ENCODE measurements at regions not wholly inside any gene's neighbourhood (a gene's known extent, or its start where the extent isn't known, plus 50 kb on each side); places are given as distances from the start of the nearest gene placed in this dataset.

DNA sequence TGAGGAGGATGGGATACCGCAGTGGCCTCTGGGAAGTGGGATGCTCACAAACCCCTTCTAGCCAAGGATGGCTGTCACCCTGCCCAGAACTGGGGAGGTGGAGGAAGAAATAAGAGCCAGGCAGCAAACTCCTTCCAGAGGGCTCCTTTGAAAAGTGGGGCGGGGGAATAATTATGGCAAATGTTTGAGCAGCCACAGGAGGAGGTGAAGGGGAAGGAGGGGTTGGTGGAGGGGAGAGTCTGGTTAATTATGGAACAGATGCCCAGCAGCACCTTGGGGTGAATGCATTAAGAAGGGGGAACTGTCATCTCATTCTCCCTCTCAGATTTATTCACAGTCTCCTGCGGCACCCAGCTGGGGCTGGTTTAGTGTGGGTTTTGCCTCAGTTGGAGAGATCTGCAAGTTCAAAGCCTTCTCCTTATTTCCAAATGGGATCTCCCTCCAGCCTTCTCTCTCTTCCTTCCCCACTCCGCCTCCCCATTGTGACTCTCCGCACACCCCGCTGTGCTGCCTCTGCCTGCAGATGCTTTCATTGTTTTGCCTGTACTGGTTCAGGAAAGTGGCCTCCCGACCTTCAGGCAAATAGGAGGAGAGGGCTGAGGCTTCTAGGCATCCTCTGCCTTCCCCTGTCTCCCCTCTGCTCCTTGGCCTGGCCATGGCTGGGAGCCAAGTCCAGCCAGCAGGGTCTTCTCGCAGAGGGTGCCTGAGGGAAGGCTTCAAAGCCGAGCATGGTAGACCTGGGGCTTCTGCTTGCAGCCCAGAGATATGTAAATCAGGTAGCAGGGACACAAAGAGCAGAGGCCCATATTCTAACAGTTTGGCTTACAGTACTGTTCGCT lies 457.2 kb upstream of the MEX3C start:
- no peak for DNase-seq

DNA sequence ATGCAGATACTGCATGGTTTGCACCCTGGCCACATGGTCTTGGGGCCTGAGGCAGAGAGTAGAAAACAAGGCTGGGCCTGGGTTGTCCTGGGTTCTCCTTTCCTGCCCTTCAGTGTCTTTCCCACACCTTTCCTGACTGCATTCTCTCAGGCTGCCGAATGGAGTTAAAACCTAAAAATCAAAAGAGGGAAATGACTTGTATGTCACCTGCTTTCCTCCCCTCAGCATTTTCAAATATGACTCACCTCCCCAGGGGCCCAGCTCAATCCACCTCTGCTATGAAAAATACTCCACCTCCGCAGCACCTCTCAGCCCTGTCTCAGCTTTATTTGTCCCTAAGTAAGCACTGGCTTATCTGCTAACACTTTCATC lies 457.8 kb upstream of the MEX3C start:
- DNase-seq, result peak; percentile 4

DNA sequence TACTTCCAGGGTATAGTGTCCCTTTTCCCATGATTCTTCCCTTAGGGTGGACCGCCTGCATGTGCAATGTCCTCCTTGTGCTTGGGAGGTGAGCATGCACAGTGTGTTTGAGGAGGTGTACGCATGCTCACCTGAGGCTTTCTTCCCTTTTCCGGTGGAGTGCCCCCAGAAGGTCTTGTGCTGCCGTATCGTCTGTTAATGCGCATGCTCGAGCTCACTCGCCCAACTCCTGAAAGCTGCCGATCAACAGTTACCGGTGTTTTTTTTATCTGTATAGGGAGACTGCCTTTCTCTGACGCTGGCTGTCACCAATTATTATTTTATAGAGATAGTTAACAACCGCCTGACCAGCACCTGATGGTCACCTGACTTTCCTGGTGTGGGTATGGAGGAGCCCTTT lies 458.8 kb upstream of the MEX3C start:
- no peak for DNase-seq

DNA sequence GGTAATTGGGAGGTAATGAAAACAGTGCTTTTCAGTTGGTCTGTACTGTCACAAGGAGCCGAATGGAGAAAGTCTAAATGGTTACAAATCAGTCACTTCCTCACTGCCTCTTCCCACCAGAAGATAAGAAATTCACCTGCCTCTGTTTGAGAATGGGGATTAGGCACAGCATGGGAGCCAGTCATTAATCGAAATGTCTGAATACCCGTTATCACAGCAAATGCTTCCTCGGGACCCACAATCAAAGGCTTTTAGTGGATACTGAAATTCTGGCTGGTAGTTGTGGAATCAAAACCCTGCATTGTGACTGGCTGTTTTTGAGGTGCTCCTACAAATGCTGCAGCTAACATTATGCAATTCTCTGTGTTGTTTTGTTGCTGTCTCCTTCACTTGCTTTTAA lies 461.0 kb upstream of the MEX3C start:
- DNase-seq, result no peak

DNA sequence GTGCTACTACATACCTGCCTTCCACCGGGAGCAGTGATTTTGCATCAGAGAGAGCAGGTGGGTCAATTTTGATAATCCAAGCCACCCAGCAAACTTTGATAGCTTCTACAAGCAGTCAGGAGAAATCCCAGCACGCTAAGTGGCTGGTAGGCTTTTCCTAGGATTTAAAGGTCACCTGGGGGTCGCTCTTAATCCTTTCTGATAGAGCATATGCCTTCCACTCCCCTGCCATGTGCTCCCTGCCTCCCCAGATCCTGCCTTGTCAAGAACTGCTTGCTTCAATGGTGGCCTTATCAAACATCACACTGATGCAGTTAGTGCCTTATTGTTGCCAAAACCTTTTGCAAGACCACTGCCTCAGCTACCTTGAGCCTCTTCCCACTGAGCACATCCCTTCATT lies 462.3 kb upstream of the MEX3C start:
- DNase-seq, result no peak

DNA sequence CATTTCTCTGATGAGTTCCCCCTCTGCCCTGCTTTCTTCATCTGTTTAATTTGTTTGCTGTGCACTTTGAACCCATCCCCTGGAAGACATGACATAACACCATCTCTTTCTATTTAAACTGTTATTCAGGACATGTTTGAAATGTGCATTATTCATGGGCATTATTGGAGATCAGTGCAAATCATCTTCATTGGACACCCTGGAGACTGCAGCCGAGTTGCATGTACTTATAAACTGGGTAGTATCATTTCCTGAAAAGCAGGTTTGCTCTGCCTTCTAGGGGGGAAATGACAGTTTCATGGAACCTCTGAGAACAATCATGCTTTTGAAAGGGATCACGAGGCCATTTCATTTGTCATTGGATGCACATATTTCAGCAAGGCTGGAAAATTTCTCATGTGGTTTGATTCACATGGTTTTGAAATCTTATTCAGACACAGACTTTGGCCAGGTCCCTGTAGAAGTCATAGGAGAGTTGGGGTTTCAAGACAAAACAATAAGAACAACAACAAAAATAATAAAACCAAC lies 462.8 kb upstream of the MEX3C start:
- DNase-seq, result no peak

DNA sequence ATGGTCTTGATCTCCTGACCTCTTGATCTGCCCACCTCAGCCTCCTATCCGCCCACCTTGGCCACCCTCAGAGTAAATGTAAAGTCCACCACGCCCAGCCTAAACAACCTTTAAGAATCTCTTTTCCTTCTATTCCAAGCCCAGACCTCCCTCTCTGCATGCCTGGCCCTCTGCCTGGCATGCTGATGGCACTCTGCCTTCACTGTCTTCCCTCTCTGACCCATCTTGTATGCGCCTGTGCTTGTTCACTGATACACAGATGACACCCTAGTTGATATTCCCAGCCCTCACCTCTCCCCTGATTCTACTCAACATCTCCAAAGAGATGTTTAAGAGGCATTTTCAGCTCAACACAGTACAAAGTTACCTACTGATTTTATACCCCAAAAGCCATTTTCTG lies 466.8 kb upstream of the MEX3C start:
- DNase-seq, result no peak

DNA sequence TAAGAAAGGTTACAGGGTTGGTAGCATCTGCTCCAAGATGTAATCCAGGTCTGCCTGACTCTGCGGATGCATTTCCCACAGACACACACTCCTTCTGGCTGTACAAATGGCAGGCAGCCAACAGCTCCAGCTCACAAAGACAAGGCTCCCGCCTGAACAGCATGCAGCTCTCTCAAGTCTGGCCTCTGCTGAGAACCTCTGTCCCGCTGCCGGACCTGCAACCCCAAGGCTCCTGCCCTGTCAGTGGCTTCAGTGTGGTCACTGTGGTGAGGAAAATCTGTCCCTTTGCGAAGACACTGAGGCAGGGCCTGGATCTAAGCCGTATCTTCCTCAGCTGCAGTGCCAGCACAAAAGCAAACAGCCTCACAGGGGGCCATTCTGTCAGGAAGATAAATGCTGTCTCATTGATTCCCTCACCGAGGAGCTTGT lies 469.3 kb upstream of the MEX3C start:
- no peak for DNase-seq

DNA sequence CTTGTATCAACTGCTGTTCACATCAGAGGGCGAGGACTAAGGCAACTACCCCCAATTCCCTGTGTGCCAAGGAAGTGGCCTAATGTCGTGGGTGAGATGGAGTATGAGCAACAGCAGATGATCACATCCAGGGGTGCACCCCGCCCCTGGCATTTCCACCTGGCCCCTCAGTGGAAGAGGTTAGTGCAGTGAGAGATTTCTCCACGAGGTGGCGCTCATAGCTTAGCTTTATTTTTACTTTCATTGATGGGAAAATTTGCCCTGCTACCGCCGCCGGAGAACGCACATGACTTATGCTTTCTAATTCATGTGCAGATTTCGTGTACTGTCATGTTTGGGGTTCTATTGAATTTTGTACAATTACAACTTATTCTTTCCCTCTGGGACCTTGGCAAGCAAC lies 470.6 kb upstream of the MEX3C start:
- DNase-seq, result peak; percentile 66

DNA sequence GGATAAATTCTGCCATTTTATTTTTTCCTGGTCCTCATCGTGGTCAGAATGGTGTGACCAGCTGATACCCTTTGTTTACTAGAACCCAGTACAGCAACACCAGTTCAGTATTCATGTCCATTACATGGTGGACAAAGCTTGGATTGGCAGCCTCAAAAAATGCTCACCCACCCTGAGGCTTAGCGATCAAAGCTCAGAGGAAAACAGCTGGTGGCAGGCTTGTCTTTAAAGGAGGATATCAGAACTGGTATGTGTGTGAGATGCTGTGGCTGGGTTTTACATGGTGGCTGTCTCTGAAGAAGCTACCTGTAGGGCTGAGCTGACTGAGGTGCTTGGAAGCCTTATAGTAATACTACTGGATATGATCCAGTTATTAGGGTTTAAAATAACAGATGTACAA lies 471.1 kb upstream of the MEX3C start:
- DNase-seq, result no peak

DNA sequence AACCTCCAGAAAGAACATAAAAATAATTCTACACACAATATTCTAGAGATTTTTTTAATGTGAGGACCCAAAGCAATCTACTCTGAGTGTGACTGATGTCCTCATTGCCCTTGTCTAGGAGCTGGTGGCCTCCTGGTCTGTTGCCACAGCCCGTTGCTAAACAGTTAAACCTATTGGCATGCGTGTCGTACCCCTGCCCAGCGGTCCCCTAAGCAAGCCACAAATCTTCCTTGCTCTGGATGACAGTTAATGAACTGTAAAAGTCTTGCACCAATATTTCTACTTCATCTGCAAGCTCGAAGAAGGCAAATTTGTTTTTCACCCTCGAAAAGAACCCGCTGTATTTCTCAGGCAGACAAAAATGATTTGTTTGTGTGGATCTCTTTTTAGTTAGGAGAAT lies 489.1 kb upstream of the MEX3C start:
- no peak for DNase-seq

DNA sequence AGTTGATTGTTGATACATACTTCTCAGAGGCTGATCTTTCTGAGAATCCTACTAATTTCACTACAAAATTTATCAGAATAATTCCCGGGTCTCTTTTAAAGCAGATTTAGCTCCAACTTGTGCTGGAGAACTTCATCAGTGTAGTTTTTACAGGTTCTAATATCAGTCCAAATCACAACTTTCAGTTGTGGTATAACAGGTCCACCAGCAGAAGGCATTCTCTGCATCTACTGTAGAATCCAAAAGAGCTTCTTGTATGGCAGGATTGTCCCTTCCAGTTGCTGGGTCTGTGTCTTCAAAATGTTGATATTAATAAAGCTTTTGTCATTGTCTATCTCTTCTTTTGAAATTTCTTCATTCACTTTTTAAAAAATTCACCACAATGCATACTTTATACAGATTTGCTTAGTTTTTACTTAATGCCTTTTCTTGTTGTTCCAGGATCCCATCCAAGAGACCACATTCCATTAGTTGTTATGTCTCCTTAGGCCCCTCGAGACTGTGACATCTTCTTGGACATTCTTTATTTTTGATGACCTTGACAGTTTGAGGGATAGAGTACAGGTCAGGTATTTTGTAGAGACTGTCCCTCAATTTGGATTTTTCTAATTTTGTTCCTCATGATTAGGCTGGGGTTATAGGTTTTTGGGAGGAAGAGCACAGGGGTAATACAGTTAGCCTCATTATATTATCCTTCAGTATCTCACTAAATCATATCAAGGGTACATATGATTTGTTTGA lies 490.5 kb upstream of the MEX3C start:
- no peak for DNase-seq

DNA sequence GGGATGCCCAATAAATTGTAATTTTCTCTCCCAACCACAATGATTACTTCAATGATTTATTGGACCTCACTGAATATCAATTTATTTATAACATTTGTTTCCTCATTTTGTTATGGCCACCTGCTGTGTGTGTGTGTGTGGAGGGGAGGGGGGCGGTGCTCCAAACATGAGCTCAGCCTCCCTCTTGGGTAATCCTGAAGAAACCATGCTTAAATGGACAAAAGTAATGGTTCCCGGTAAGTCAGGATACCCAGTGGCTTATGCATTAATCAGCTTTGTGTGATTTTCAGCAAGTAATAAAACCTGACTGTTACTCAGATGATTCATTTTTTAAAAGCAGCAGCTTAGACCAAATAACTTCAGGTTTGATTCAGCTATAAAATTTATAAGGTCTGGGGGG lies 495.1 kb upstream of the MEX3C start:
- no peak for DNase-seq

DNA sequence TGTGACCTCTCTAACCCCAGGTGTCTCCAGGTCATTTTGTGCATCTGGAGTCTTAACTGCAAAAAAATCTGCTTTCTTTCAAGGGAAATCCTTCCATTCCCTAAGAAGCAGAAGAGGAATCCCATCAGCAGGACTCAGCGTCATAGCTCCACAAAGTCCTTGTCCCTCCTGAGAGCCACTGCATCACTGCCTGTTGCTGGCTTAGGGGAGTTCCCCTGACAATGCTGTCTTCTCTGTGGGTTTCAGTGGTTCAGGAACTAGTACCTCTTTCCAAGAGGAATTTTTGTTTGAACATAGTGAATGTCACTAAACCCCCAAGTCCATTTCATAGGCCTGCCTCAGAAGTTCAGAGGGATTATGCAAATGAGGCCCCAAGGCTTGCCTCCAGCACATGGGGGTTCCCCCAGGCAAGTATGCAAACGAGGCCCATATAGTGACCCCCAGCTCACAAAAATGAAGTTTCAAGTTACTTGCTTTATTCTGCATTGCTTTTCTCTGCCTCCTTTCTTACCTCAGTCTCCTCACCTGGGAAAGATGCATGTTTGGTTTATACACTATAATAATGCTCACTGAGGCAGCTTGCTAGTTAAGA lies 513.9 kb upstream of the MEX3C start:
- no peak for DNase-seq

DNA sequence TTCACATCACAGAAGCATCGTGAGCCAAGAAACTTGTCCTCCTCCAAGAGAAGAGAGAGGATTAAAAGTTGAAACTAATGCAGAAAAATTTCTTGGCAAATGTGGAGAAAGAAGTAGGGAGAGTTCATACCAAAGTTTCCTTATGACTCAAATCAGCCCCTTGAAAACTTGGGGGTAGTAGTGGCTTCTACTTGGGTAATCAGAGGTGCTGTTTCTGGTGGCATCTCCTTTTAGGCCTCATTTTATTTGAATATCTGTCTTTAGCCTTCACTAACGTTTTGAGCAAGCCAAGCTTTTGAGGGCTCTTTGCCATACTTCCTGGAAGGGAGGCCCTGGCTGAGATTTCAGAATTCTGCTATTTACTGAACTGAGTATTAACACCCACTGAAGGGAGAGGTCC lies 515.3 kb upstream of the MEX3C start:
- DNase-seq, result no peak

DNA sequence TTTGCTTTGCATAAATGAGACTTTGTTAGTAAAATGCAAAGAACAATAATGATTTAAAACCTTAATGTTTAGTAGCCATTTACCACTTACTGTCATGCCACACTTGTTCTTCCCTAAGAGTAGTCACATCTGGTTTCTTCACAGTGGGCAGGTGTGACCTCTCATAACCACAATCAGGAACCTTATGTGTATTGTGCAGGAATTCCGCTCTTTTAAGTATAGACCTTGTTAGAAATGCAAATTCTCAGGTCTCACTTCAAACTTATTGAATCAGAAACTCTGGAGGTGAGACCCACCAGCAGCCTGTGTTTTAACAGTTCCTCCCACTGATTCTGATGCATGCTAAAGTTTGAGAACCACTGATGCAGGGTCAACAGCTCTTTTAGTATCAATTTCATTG lies 518.8 kb upstream of the MEX3C start:
- DNase-seq, result no peak

DNA sequence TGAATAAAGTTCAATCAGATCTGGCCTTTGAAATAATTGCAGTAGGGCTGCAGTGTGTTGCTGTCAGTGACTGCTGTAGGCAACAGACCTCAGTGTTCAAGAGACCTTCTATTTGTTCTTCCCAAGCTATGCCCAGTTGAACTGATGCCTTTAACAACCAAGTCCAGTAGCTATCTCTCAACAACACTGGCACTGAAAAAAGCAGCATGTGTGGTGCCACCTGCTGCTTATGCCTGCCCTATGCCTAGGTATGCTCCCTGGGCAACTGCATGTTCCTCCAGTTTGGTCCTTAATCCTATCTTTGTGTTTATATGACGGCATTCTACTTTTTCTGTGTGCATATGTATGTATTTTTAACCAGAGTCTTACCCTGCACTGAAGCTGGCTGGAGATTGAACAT lies 523.9 kb upstream of the MEX3C start:
- DNase-seq, result no peak

DNA sequence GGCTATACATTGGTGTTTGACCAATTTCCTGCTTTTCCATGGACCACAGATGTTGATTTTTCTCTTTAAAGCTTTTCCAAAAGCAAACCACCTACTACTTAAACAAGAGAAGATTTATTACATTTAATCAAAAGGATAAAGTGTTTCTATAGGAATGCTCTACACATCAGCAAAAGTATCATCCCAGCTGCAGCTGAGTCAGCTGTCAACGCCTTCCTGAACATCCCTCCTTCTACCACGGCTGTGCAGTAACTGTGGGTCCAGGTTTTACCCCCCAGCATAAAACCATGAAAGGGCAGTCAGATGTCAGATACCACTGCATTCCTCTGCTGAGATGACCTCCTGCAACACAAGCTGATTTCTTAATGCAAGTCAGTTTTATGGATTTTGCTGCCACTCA lies 524.5 kb upstream of the MEX3C start:
- no peak for DNase-seq

DNA sequence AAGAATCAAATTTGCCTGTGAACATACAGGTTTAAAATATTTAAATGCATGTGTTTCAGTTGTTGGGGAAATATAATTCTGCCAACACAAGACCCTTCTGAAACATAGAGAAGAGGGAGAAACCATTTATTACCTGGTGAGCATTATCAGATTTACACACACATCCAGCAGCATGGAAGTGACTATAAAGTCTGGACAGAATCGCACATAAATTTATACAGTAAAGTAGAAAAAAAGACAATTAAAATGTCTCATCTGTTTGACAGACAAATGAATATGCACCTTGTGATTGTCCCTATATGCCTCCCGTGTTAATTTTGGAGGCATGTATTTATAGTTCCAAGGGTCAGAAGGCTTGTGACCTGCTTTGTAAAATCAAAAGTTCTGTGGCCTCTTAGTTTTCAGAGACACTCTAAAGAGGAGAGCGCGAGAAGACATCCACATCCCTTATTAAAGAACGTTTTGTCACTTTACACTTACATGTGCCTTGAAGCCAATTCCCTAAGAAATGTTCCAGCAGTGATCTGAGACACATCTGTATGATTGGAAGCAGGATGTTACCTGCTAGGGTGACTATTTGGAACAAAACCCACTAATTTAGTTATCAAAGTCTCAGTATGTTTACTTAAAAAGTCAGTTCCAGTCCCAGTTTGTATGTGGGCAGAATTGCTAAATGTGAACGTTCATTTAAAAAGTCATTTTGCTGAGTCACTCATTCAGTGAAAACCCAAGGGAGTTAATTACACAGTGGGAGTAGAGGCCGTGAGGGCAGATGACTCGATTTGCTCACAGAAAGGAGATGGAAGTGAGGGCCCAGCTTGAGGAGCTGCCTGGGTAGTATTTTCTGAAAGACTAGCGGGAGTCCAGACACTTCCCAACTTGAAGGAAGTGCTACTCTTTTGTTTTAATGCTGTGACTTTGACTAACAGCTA lies 527.6 kb upstream of the MEX3C start:
- no peak for DNase-seq

DNA sequence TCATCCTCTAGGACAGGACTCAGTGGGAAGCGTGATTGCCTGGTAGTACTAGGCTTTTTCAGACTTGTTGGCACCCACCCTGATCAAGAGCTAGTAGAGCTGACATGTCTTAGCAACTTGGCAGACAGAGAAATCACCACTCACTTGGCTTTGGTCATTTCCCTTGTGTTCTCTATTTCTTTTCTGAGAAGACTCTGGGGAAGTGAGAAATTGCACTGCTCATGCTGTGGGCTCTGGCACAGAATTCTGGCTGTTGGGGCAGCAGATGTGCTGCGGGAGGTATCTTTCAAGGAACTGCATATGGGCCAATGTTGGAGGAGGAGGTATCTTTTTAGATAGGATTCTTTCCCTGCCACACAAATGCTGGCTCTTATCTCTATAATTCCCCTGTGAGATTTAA lies 529.1 kb upstream of the MEX3C start:
- no peak for DNase-seq

DNA sequence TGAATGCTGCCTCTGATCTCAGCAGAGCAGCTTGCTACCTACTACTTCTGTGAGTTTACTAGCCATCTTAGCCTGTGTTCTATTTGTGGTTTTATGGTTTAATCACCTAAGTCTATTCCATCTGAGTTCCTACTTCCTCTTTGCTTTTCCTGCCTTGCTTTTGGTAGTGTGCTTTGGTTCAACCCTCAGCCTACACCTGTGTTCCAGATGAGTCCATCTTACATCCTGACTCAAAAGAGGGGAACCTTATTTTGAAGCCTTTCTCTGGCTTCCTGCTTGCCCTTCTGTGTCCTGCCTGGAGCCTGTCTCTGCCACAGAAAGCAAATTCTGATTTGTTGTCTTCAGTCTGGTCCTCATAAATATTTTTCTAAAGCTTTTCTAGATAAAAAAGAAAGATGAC lies 530.3 kb upstream of the MEX3C start:
- no peak for DNase-seq

DNA sequence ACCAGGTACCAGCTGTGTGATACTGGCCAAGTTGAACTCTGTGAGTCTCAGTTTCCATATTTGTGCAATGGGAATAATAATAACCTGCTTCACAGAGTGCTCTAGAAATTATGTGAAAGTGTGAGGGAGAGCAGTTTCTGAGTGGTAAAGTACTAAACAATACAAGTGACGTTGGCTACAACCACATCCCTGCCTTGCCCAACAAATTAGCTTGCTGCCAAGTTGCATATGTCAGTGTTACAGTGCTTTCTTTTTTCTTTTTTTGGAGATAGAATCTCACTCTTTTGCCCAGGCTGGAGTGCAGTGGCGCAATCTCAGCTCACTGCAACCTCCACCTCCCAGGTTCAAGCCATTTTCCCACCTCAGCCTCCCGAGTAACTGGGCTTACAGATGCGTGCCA lies 533.6 kb upstream of the MEX3C start:
- DNase-seq, result no peak

DNA sequence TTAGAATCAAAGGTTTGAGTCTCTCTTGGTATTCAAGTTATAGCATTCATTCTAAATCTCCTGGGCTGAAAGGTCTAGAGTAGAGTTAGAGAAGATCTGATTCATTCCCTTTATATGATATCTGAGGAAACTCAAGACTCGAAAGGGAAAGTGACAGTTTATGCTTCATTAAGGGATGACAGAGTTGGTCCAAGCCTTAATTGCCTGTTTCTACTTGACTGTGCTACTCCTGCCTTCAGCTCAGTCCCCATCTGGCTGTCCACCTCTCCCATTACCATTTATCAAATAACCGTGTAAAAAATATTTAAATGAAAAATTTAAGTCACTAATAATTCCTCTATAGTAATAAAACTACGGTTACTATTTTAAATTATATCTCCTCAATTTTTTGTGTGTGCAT lies 537.1 kb upstream of the MEX3C start:
- no peak for DNase-seq
